ENCODE measurements at regions not wholly inside any gene's neighbourhood (a gene's known extent, or its start where the extent isn't known, plus 50 kb on each side); places are given as distances from the start of the nearest gene placed in this dataset.

DNA sequence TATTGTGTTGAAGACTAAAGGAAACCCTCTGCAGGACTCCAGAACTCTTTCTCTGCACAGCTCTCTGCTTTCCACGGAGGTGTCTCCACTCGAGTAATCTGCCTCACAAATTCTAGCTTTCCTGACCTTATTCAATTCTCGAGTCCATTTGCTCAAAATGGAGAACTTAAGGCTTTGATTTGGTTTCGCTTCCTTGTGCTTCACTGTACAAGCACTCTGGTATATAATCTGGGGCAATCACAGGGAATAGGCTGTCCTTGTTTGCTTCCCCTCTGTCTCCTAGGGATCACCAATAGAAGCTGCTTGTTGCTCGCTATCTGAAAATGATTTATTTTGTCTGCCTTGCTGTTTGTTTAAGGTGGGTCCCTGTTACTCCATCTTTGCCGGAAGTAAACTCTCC, 129.1 kb upstream of the DOCK10 start:
- TF ChIP-seq, protein P1, sequence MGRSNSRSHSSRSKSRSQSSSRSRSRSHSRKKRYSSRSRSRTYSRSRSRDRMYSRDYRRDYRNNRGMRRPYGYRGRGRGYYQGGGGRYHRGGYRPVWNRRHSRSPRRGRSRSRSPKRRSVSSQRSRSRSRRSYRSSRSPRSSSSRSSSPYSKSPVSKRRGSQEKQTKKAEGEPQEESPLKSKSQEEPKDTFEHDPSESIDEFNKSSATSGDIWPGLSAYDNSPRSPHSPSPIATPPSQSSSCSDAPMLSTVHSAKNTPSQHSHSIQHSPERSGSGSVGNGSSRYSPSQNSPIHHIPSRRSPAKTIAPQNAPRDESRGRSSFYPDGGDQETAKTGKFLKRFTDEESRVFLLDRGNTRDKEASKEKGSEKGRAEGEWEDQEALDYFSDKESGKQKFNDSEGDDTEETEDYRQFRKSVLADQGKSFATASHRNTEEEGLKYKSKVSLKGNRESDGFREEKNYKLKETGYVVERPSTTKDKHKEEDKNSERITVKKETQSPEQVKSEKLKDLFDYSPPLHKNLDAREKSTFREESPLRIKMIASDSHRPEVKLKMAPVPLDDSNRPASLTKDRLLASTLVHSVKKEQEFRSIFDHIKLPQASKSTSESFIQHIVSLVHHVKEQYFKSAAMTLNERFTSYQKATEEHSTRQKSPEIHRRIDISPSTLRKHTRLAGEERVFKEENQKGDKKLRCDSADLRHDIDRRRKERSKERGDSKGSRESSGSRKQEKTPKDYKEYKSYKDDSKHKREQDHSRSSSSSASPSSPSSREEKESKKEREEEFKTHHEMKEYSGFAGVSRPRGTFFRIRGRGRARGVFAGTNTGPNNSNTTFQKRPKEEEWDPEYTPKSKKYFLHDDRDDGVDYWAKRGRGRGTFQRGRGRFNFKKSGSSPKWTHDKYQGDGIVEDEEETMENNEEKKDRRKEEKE (IDR thresholded peaks at IDR 0.05; ENCODE audit: borderline replicate concordance in 1 of 2, control insufficient read depth in 1 of 2, low read depth in 2 of 2, low read length in 1 of 2) = no peak
- TF ChIP-seq, protein P2, sequence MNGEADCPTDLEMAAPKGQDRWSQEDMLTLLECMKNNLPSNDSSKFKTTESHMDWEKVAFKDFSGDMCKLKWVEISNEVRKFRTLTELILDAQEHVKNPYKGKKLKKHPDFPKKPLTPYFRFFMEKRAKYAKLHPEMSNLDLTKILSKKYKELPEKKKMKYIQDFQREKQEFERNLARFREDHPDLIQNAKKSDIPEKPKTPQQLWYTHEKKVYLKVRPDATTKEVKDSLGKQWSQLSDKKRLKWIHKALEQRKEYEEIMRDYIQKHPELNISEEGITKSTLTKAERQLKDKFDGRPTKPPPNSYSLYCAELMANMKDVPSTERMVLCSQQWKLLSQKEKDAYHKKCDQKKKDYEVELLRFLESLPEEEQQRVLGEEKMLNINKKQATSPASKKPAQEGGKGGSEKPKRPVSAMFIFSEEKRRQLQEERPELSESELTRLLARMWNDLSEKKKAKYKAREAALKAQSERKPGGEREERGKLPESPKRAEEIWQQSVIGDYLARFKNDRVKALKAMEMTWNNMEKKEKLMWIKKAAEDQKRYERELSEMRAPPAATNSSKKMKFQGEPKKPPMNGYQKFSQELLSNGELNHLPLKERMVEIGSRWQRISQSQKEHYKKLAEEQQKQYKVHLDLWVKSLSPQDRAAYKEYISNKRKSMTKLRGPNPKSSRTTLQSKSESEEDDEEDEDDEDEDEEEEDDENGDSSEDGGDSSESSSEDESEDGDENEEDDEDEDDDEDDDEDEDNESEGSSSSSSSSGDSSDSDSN (IDR thresholded peaks at IDR 0.05; ENCODE audit: borderline replicate concordance in 1 of 2, low read depth in 2 of 2, low read length in 2 of 2) = no peak
- TF ChIP-seq ZNF24 (IDR thresholded peaks at IDR 0.05) (no peak), MTA2 (IDR thresholded peaks at IDR 0.05; ENCODE audit: low read depth) (no peak), POLR2A (conservative IDR thresholded peaks at IDR 0.05) (no peak)
